ENCODE measurements at regions not wholly inside any gene's neighbourhood (a gene's known extent, or its start where the extent isn't known, plus 50 kb on each side); places are given as distances from the start of the nearest gene placed in this dataset.

DNA sequence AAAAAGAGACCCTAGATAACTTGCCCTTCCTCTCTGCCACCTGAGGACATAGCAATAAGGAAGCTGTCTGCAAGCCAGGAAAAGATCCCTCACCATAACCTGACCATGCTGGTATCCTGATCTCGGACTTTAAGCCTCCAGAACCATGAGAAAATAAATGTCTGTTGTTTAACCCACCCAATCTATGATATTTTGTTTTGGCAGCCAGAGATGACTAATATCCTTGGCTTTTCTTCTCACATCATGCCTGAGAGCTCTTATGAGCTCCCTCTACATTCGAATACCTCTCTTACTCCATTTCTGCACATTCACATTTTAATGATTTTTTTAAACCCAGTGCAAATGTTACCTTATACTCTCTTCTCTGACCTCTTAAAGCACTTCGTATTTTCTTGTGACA lies 214.0 kb upstream of the CHRM2 start:
- H3K27ac ChIP-seq (ENCODE audit: low read depth in 1 of 2, low read length in 2 of 2): no peak overlapping the region

DNA sequence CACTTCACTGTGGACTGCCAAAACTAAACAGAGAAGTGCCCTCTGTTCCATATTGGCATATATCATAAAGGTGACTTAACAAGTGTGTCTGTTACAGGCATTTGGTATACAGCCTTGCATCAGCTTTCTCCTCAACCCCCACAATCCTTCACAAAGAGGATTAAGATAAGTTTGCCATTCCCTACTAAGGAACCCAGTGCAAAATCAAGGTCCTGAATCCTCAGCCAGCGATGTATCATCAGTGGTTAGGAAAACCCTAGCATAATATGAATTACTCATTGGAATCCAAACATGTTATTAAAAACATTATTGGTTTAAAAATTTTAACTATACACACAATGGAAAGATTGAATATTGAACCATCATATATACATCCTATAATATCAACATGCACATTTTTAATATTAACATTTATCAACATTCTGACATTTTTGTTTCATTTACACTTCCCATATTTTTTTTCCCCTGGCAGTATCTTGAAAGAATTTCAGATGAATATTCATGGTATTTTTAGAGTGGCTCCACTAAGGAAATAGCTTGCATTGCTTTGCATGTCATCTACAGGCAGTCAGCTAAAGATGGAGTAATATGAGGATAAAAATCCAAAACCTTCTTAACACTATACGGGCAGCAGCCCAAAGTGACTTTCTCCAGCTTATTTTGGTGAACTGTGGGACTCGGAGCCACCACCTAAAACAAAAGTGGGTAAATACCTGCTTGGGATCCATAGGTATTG lies 215.6 kb upstream of the CHRM2 start:
- no peaks in the 10 kb centered on the region for H3K9me3 ChIP-seq (ENCODE audit: control insufficient read depth, low read length)
- no peaks in the 10 kb centered on the region for H3K27me3 ChIP-seq (ENCODE audit: control insufficient read depth in 1 of 2, insufficient read depth in 2 of 2, low read length in 1 of 2)
- intact Hi-C loops (cut with DNase I): no loop called here
- no peak overlapping the region for H3K4me3 ChIP-seq (ENCODE audit: low read length in 2 of 2)
- no peak for ATAC-seq (ENCODE audit: low FRiP score)
- H3K36me3 ChIP-seq (ENCODE audit: control insufficient read depth in 1 of 2, insufficient read depth in 2 of 2, low read length in 1 of 2): no peaks in the 10 kb centered on the region
- no peak overlapping the region for H3K27ac ChIP-seq (ENCODE audit: low read depth in 1 of 2, low read length in 2 of 2)
- no peaks in the 10 kb centered on the region for H3K4me1 ChIP-seq (ENCODE audit: control insufficient read depth in 1 of 2, insufficient read depth in 2 of 2, low read length in 2 of 2)
- WGBS, 2 donors: 26 to 39% methylated on average over 3 of the region's 3 CpGs
- DNase-seq: no peak

More for the DNA sequence above, 214.0 kb upstream of the CHRM2 start:
- DNase-seq (no peak), ATAC-seq (ENCODE audit: low FRiP score) (no peak)
- 37 to 52% methylated on average over 3 of the region's 3 CpGs for WGBS, 2 donors
- intact Hi-C loops (cut with DNase I): no loop called here
- no peaks in the 10 kb centered on the region for H3K36me3 ChIP-seq (ENCODE audit: control insufficient read depth in 1 of 2, insufficient read depth in 2 of 2, low read length in 1 of 2)
- H3K27me3 ChIP-seq (ENCODE audit: control insufficient read depth in 1 of 2, insufficient read depth in 2 of 2, low read length in 1 of 2): no peaks in the 10 kb centered on the region
- H3K9me3 ChIP-seq (ENCODE audit: control insufficient read depth, low read length): no peaks in the 10 kb centered on the region
- H3K4me1 ChIP-seq (ENCODE audit: control insufficient read depth in 1 of 2, insufficient read depth in 2 of 2, low read length in 2 of 2): no peaks in the 10 kb centered on the region
- H3K4me3 ChIP-seq (ENCODE audit: low read length in 2 of 2): no peak overlapping the region

DNA sequence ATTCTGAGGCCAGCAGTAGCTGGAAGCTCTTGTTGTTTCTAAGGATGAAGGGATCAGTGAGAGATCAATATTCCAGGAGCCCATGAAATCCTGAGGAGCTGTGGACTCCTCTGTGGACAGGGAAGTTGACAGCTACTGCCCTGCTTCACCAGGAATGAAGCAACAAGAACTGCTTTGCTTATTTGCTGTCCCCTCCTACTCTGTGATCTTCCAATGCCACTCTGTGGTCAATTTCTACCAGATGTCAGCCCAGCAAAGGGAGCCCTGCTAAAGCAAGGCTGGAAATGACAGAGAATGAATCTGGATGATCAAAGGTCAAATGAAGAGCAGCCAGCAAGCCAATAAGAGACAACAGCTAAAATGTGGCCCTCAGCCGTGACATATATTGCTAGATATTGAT lies 227.5 kb upstream of the CHRM2 start:
- H3K4me3 ChIP-seq (ENCODE audit: low read length in 2 of 2): no peak overlapping the region
- DNase-seq (no peak), ATAC-seq (ENCODE audit: low FRiP score) (no peak)
- H3K27me3 ChIP-seq (ENCODE audit: control insufficient read depth in 1 of 2, insufficient read depth in 2 of 2, low read length in 1 of 2): no peaks in the 10 kb centered on the region
- no peaks in the 10 kb centered on the region for H3K4me1 ChIP-seq (ENCODE audit: control insufficient read depth in 1 of 2, insufficient read depth in 2 of 2, low read length in 2 of 2)
- H3K9me3 ChIP-seq (ENCODE audit: control insufficient read depth, low read length): no peaks in the 10 kb centered on the region
- no peaks in the 10 kb centered on the region for H3K36me3 ChIP-seq (ENCODE audit: control insufficient read depth in 1 of 2, insufficient read depth in 2 of 2, low read length in 1 of 2)
- 37 to 65% methylated on average over 1 of the region's 1 CpG for WGBS, 2 donors
- no peak overlapping the region for H3K27ac ChIP-seq (ENCODE audit: low read depth in 1 of 2, low read length in 2 of 2)
- intact Hi-C loops (cut with DNase I): no loop called here

DNA sequence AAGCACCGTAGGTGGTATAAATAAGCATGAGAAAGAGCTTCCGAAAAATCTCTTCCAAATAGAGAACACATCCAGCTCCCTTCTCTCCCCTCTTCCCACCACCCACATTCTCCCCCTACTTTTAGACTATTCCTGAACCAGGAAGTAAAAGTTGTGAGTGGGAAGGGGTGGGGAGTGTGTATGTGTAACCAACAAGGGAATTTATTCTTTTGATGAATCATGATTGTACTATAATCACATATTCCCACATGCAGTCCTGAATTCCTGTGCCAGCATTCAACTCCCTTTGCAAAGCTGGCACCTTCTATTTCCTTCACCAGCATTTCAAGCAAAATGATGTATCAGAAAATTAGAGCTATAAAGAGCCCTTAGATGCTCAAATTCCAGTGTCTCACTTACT lies 230.6 kb upstream of the CHRM2 start:
- Histone ChIP-seq H3K27ac (ENCODE audit: low read depth in 1 of 2, low read length in 2 of 2) (no peak overlapping the region), H3K4me3 (ENCODE audit: low read length in 2 of 2) (no peak overlapping the region), H3K4me1 (ENCODE audit: control insufficient read depth in 1 of 2, insufficient read depth in 2 of 2, low read length in 2 of 2) (no peaks in the 10 kb centered on the region), H3K27me3 (ENCODE audit: control insufficient read depth in 1 of 2, insufficient read depth in 2 of 2, low read length in 1 of 2) (no peaks in the 10 kb centered on the region), H3K36me3 (ENCODE audit: control insufficient read depth in 1 of 2, insufficient read depth in 2 of 2, low read length in 1 of 2) (no peaks in the 10 kb centered on the region), H3K9me3 (ENCODE audit: control insufficient read depth, low read length) (no peaks in the 10 kb centered on the region)
- ATAC-seq (ENCODE audit: low FRiP score) (no peak), DNase-seq (no peak)
- intact Hi-C loops (cut with DNase I): no loop called here
- whole genome bisulfite sequencing, 2 donors: 52 to 61% methylated on average over 2 of the region's 2 CpGs

DNA sequence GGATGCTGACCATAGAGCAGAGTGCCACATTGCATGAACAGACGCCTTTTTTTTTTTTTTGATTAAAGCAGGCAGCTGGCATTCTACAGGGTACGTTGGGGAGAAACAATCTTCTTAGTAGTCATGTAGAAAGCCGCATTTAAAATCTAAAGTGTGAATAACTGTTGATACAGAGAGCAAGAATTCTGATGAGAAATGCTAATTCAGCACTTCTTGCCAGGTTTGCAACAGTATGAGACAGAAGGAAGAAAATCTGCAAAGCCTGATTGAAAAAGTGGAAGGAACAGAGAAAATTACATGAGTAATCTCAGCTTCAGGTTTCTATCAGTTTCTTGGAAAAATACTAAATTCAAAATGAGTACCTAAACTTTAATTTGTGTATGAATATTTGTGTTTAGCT lies 232.7 kb upstream of the CHRM2 start:
- ATAC-seq (ENCODE audit: low FRiP score): no peak
- 51 to 57% methylated on average over 3 of the region's 3 CpGs for WGBS, 2 donors
- no peaks in the 10 kb centered on the region for H3K36me3 ChIP-seq (ENCODE audit: control insufficient read depth in 1 of 2, insufficient read depth in 2 of 2, low read length in 1 of 2)
- intact Hi-C loops (cut with DNase I): no loop called here
- no peak for DNase-seq
- no peaks in the 10 kb centered on the region for H3K27me3 ChIP-seq (ENCODE audit: control insufficient read depth in 1 of 2, insufficient read depth in 2 of 2, low read length in 1 of 2)
- H3K27ac ChIP-seq (ENCODE audit: low read depth in 1 of 2, low read length in 2 of 2): no peak overlapping the region
- no peaks in the 10 kb centered on the region for H3K4me1 ChIP-seq (ENCODE audit: control insufficient read depth in 1 of 2, insufficient read depth in 2 of 2, low read length in 2 of 2)
- no peaks in the 10 kb centered on the region for H3K9me3 ChIP-seq (ENCODE audit: control insufficient read depth, low read length)
- H3K4me3 ChIP-seq (ENCODE audit: low read length in 2 of 2): no peak overlapping the region

DNA sequence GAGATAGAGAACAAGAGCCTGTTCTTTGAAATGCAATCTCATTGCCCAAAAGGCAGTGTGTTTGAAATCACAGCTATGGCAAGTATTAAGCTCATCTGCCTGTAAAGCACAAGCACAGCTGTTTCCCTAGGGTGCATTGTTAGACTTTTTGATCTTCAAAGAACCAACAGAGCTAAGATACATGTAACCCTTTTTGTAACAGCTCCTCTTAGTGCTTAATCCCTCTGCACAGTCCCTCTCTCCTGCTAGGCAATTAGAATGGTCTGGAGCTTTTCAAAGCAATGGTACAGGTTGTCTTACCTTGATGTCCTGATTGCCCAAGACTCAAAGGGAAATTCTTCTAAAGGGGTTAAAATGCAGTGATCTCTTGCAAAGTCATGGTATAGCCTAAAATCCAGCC lies 249.6 kb upstream of the CHRM2 start:
- intact Hi-C loops (cut with DNase I): no loop called here
- Histone ChIP-seq H3K27ac (ENCODE audit: low read depth in 1 of 2, low read length in 2 of 2) (no peak overlapping the region), H3K4me3 (ENCODE audit: low read length in 2 of 2) (no peak overlapping the region), H3K4me1 (ENCODE audit: control insufficient read depth in 1 of 2, insufficient read depth in 2 of 2, low read length in 2 of 2) (no peaks in the 10 kb centered on the region), H3K9me3 (ENCODE audit: control insufficient read depth, low read length) (no peaks in the 10 kb centered on the region), H3K27me3 (ENCODE audit: control insufficient read depth in 1 of 2, insufficient read depth in 2 of 2, low read length in 1 of 2) (no peaks in the 10 kb centered on the region), H3K36me3 (ENCODE audit: control insufficient read depth in 1 of 2, insufficient read depth in 2 of 2, low read length in 1 of 2) (no peaks in the 10 kb centered on the region)
- DNase-seq (no peak), ATAC-seq (ENCODE audit: low FRiP score) (no peak)

DNA sequence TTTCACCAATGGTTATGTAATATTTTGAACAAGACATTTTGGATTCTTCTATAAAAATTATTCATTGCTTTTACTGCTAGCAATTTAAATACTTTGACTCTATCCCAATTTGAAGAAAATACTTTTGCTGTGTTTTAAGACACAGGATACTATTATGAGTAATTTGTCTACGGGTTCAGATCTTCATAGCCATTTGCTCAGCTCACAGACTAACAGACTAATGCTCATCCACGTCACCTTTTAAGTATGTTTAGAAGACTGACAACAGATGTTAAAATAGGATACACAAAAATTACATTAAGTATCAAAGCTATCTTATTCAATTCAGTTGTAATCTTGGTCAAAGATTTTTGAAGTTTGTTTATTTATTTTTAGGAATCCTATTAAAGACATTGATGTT lies 251.3 kb upstream of the CHRM2 start:
- H3K27ac ChIP-seq (ENCODE audit: low read depth in 1 of 2, low read length in 2 of 2): no peak overlapping the region
- ATAC-seq (ENCODE audit: low FRiP score) (no peak), DNase-seq (no peak)
- no peaks in the 10 kb centered on the region for H3K27me3 ChIP-seq (ENCODE audit: control insufficient read depth in 1 of 2, insufficient read depth in 2 of 2, low read length in 1 of 2)
- H3K4me3 ChIP-seq (ENCODE audit: low read length in 2 of 2): no peak overlapping the region
- H3K36me3 ChIP-seq (ENCODE audit: control insufficient read depth in 1 of 2, insufficient read depth in 2 of 2, low read length in 1 of 2): no peaks in the 10 kb centered on the region
- H3K9me3 ChIP-seq (ENCODE audit: control insufficient read depth, low read length): no peaks in the 10 kb centered on the region
- intact Hi-C loops (cut with DNase I): no loop called here
- 66 to 68% methylated on average over 2 of the region's 2 CpGs for WGBS, 2 donors
- H3K4me1 ChIP-seq (ENCODE audit: control insufficient read depth in 1 of 2, insufficient read depth in 2 of 2, low read length in 2 of 2): no peaks in the 10 kb centered on the region

DNA sequence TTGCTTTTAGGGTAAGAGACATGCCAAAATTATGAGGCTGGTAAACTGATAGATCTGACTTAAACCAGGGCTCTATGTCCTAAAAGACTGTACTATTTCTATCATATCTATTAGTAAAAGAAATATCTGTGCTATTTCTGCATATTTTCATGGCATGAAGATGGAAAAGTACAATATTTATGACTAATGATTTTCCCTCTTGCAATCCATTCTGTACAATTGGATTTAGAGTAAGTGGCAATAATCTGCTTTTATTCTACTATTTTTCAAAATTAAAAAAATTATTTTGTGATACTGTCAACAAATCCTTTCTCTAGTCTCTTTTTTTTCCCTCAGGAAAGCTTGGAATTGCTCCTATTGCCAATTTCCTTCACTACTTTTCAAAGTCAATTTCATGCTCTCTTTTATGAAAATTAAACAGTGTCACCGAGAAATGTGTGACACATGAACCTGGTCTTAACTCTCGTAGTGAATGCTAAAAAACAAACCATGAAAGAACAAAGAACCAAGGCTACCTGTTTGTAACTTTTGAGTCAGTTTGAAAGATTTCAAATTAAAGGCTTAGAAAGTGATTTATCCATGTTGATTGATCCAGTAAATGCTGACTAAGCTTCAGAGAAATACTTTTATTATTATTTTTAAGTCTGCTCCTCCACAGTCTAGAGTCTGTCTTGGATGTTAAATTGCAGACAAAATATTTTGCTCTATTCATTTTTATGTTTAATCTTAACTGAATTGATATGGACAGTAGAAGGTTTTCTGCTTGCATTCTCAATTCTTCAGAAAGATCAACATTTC lies 262.7 kb upstream of the CHRM2 start:
- ATAC-seq (ENCODE audit: low FRiP score) (no peak), DNase-seq (no peak)
- H3K36me3 ChIP-seq (ENCODE audit: control insufficient read depth in 1 of 2, insufficient read depth in 2 of 2, low read length in 1 of 2): no peaks in the 10 kb centered on the region
- H3K9me3 ChIP-seq (ENCODE audit: control insufficient read depth, low read length): peaks cover 4% of the 10 kb centered on the region
- H3K4me3 ChIP-seq (ENCODE audit: low read length in 2 of 2): no peak overlapping the region
- no peaks in the 10 kb centered on the region for H3K27me3 ChIP-seq (ENCODE audit: control insufficient read depth in 1 of 2, insufficient read depth in 2 of 2, low read length in 1 of 2)
- H3K4me1 ChIP-seq (ENCODE audit: control insufficient read depth in 1 of 2, insufficient read depth in 2 of 2, low read length in 2 of 2): no peaks in the 10 kb centered on the region
- WGBS, 2 donors: 52 to 55% methylated on average over 2 of the region's 2 CpGs
- intact Hi-C loops (cut with DNase I): no loop called here
- H3K27ac ChIP-seq (ENCODE audit: low read depth in 1 of 2, low read length in 2 of 2): no peak overlapping the region

DNA sequence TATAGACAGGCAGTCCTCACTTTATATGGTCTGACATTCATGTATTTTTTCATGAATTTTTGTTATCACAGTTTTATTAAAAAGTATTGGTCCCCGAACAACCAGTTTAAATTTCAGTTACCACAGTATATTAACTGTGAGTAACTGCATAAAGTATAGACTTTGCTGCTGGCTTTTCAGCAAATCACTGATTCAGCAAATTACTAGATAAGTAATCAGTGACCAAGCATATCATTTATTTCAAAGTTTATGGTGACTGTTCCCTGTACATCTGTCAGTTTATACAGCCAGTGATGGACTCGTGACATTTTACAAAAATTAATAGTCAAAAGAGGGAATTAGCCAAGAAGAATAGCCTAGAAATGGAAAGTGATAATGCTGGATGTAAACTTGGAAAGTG lies 266.7 kb upstream of the CHRM2 start:
- intact Hi-C loops (cut with DNase I): no loop called here
- no peak for ATAC-seq (ENCODE audit: low FRiP score)
- peaks cover 4% of the 10 kb centered on the region for H3K9me3 ChIP-seq (ENCODE audit: control insufficient read depth, low read length)
- DNase-seq: no peak
- no peak overlapping the region for H3K27ac ChIP-seq (ENCODE audit: low read depth in 1 of 2, low read length in 2 of 2)
- H3K27me3 ChIP-seq (ENCODE audit: control insufficient read depth in 1 of 2, insufficient read depth in 2 of 2, low read length in 1 of 2): no peaks in the 10 kb centered on the region
- no peaks in the 10 kb centered on the region for H3K4me1 ChIP-seq (ENCODE audit: control insufficient read depth in 1 of 2, insufficient read depth in 2 of 2, low read length in 2 of 2)
- 65 to 71% methylated on average over 2 of the region's 2 CpGs for WGBS, 2 donors
- no peaks in the 10 kb centered on the region for H3K36me3 ChIP-seq (ENCODE audit: control insufficient read depth in 1 of 2, insufficient read depth in 2 of 2, low read length in 1 of 2)
- no peak overlapping the region for H3K4me3 ChIP-seq (ENCODE audit: low read length in 2 of 2)

Measured in aorta (tissue), 5 donors.